Activated T-helper 1 cell treated with anti-CD3 and anti-CD28 coated beads, Interleukin-12 subunit alpha, Interleukin-12 subunit beta, Interleukin-2, Interleukin-4 antibody, amounts not matched to agents 30 ng/mL and 10 ng/mL and 1 ng/mL, durations not matched to agents 14 hours and 24 hours and 36 hours (primary cell): ENCODE measurements at regions not wholly inside any gene's neighbourhood (a gene's known extent, or its start where the extent isn't known, plus 50 kb on each side); places are given as distances from the start of the nearest gene placed in this dataset.

Experiments used
- DNase-seq: peaks from one replicate; pipeline ENCODE4 v3.0.0; 2021; ENCODE audit warnings: low spot score
- H3K27ac Mint-ChIP-seq: one replicate; pipeline ENCODE4 v1.8.0; 2021; ENCODE audit warnings: mild to moderate bottlenecking, mixed read lengths
- H3K27me3 Mint-ChIP-seq: one replicate; pipeline ENCODE4 v1.8.0; 2022; ENCODE audit warnings: mild to moderate bottlenecking, moderate library complexity, mixed read lengths; ENCODE audit not compliant: insufficient read depth
- H3K36me3 Mint-ChIP-seq: one replicate; pipeline ENCODE4 v1.8.0; 2021; ENCODE audit warnings: low read depth, mixed read lengths
- H3K4me1 Mint-ChIP-seq: one replicate; pipeline ENCODE4 v1.8.0; 2021; ENCODE audit warnings: low read depth, mixed read lengths
- H3K4me3 Mint-ChIP-seq: one replicate; pipeline ENCODE4 v1.8.0; 2021; ENCODE audit warnings: mild to moderate bottlenecking, moderate library complexity, mixed read lengths
- H3K9me3 Mint-ChIP-seq: one replicate; pipeline ENCODE4 v1.8.0; 2021; ENCODE audit warnings: mixed read lengths
- intact Hi-C: fragments of 100-400 bp; cut with micrococcal nuclease; formaldehyde crosslinking; loops from one replicate; pipeline ENCODE4 v1.15.1; 2024

GRCh38 chr19:30276011-30276882, 95.9 kb upstream of the ZNF536 start:
- Mint-ChIP-seq H3K4me1 (no peaks in the 10 kb centered on the region), H3K27me3 (no peaks in the 10 kb centered on the region), H3K36me3 (no peaks in the 10 kb centered on the region), H3K27ac (no peak overlapping the region), H3K9me3 (no peaks in the 10 kb centered on the region), H3K4me3 (no peak overlapping the region)
- intact Hi-C loops: no loop called here
- DNase-seq: no peak

DNA sequence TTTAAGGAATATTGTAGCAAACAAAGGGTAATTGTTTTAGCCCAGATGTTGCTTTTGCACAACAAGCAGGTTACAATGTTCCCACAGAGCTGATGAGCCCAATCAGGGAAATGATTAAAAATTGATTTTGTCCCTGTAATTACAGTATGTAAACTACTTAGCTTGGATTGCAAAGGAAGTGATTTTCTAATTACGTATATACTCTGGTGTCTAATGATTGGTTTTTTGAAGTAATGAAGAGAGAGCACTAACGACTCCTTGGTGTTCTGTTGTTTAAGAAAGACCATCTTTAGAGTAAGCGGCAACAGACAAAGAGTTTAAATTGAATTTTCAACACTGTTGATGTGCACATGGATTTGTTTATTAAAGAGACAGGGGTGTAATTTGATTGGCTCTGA, 95.3 kb upstream of the ZNF536 start:
- H3K27me3 Mint-ChIP-seq: no peaks in the 10 kb centered on the region

GRCh38 chr19:30277941-30278881, 94.0 kb upstream of the ZNF536 start:
- H3K9me3 Mint-ChIP-seq: no peaks in the 10 kb centered on the region
- peaks cover 5% of the 10 kb centered on the region for H3K27me3 Mint-ChIP-seq
- intact Hi-C loops: no loop called here
- no peaks in the 10 kb centered on the region for H3K4me1 Mint-ChIP-seq
- DNase-seq: no peak
- no peak overlapping the region for H3K27ac Mint-ChIP-seq
- no peak overlapping the region for H3K4me3 Mint-ChIP-seq
- no peaks in the 10 kb centered on the region for H3K36me3 Mint-ChIP-seq

More for the DNA sequence above, 95.3 kb upstream of the ZNF536 start:
- H3K4me1 Mint-ChIP-seq: no peaks in the 10 kb centered on the region
- no peak overlapping the region for H3K27ac Mint-ChIP-seq
- no peak overlapping the region for H3K4me3 Mint-ChIP-seq
- H3K9me3 Mint-ChIP-seq: no peaks in the 10 kb centered on the region
- intact Hi-C loops: no loop called here
- DNase-seq: no peak
- no peaks in the 10 kb centered on the region for H3K36me3 Mint-ChIP-seq

DNA sequence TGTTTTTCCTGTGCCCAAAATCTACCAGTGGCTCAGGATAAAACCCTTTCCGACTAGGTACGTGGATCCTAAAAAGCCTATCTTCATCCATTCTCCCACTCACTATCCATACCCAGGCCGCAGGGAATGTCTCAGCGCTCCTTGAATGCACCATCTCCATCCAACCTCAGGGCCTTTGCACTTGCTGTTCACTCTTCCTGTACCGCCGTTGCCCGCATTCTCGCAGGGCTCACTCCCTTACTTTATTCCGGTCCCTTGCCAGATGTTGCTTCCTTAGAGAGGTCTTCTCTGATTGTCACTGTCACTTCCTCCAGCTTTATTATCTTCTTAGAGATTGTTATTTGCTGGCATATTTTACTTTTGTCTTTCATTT, 93.3 kb upstream of the ZNF536 start:
- Mint-ChIP-seq H3K27me3 (peaks cover 5% of the 10 kb centered on the region), H3K27ac (no peak overlapping the region), H3K36me3 (no peaks in the 10 kb centered on the region), H3K4me3 (no peak overlapping the region), H3K9me3 (no peaks in the 10 kb centered on the region), H3K4me1 (no peaks in the 10 kb centered on the region)
- DNase-seq: no peak
- intact Hi-C loops: no loop called here

GRCh38 chr19:30280018-30280417, 92.2 kb upstream of the ZNF536 start:
- no peaks in the 10 kb centered on the region for H3K4me1 Mint-ChIP-seq
- no peaks in the 10 kb centered on the region for H3K36me3 Mint-ChIP-seq
- DNase-seq: no peak
- H3K27ac Mint-ChIP-seq: no peak overlapping the region
- intact Hi-C loops: no loop called here
- H3K27me3 Mint-ChIP-seq: peaks cover 5% of the 10 kb centered on the region
- H3K4me3 Mint-ChIP-seq: no peak overlapping the region
- no peaks in the 10 kb centered on the region for H3K9me3 Mint-ChIP-seq

DNA sequence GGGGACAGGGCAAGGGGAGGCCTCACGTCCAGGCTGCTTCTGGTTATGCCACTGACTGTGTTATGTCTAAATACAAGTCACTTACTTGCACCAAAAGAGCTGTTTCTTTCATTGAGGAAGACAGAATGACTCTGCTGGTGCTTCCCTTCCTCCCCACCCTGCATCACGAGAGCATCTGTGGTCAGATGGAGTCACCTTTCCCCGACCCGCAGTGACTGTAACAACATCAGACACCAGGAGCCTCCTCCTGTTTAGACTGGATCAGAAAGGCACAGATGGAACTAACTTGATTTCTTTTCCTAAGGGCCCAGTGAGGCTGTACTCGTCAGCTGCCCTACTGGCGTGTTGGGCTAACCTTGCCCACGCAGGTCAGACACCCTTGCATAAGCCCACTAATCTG, 90.3 kb upstream of the ZNF536 start:
- intact Hi-C loops: no loop called here
- no peak for DNase-seq
- H3K4me3 Mint-ChIP-seq: no peak overlapping the region
- H3K36me3 Mint-ChIP-seq: no peaks in the 10 kb centered on the region
- no peaks in the 10 kb centered on the region for H3K4me1 Mint-ChIP-seq
- H3K9me3 Mint-ChIP-seq: peaks cover 2% of the 10 kb centered on the region
- peaks cover 5% of the 10 kb centered on the region for H3K27me3 Mint-ChIP-seq
- H3K27ac Mint-ChIP-seq: no peak overlapping the region

- no peak overlapping the region for H3K4me3 Mint-ChIP-seq
- H3K27ac Mint-ChIP-seq: no peak overlapping the region
- H3K36me3 Mint-ChIP-seq: no peaks in the 10 kb centered on the region
- no peaks in the 10 kb centered on the region for H3K4me1 Mint-ChIP-seq
- H3K27me3 Mint-ChIP-seq: peaks cover 5% of the 10 kb centered on the region
- DNase-seq: no peak
- intact Hi-C loops: no loop called here
- H3K9me3 Mint-ChIP-seq: peaks cover 7% of the 10 kb centered on the region
These were observed 88.6 kb upstream of the ZNF536 start for GRCh38 chr19:30283556-30283955.

- no peak for DNase-seq
- intact Hi-C loops: no loop called here
- H3K27me3 Mint-ChIP-seq: peaks cover 5% of the 10 kb centered on the region
- H3K4me3 Mint-ChIP-seq: no peak overlapping the region
- peaks cover 7% of the 10 kb centered on the region for H3K9me3 Mint-ChIP-seq
- H3K36me3 Mint-ChIP-seq: no peaks in the 10 kb centered on the region
- H3K4me1 Mint-ChIP-seq: no peaks in the 10 kb centered on the region
- no peak overlapping the region for H3K27ac Mint-ChIP-seq
These were observed 88.0 kb upstream of the ZNF536 start for GRCh38 chr19:30284209-30284608.

DNA sequence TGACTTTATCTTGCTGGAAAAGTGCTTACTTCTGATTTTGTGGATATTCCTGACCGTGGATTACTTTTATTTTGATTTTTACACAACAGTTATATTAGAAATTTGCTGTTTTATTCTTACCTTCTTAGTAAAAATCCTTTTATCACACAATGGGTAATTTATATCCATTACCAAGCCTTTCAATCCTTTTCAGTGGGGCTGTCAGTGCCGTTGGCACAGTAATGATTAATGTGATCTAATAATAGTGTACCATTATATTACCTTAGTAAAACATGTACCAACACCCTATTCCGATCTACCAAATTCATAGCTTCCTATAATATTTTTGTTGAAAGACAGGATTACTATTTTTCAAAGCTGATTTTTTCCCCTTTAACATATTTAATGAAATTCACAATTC, 87.3 kb upstream of the ZNF536 start:
- no peak overlapping the region for H3K4me3 Mint-ChIP-seq
- no peak for DNase-seq
- no peaks in the 10 kb centered on the region for H3K36me3 Mint-ChIP-seq
- intact Hi-C loops: no loop called here
- no peaks in the 10 kb centered on the region for H3K4me1 Mint-ChIP-seq
- H3K27me3 Mint-ChIP-seq: peaks cover 5% of the 10 kb centered on the region
- no peak overlapping the region for H3K27ac Mint-ChIP-seq
- peaks cover 7% of the 10 kb centered on the region for H3K9me3 Mint-ChIP-seq

GRCh38 chr19:30286378-30286777, 85.8 kb upstream of the ZNF536 start:
- H3K27ac Mint-ChIP-seq: no peak overlapping the region
- H3K36me3 Mint-ChIP-seq: no peaks in the 10 kb centered on the region
- H3K9me3 Mint-ChIP-seq: peaks cover 7% of the 10 kb centered on the region
- intact Hi-C loops: no loop called here
- no peak overlapping the region for H3K4me3 Mint-ChIP-seq
- no peaks in the 10 kb centered on the region for H3K4me1 Mint-ChIP-seq
- DNase-seq: no peak
- peaks cover 5% of the 10 kb centered on the region for H3K27me3 Mint-ChIP-seq

DNA sequence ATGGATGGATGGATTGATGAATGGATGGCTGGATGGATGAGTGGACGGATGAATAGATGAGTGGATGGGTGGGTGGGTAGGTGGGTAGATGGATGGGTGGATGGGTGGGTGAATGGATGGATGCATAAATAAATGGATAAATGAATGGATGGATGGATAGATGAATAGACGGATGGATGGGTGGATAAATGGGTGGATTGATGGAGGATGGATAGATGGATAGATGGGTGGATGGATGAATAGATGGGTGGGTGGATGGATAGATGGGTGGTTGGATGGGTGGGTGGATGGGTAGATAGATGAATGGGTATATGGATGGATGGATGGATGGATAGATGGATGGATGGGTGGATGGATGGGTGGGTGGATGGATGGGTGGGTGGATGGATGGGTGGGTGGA, 84.9 kb upstream of the ZNF536 start:
- H3K36me3 Mint-ChIP-seq: no peaks in the 10 kb centered on the region
- intact Hi-C loops: no loop called here
- no peak for DNase-seq
- H3K9me3 Mint-ChIP-seq: peaks cover 7% of the 10 kb centered on the region
- no peaks in the 10 kb centered on the region for H3K4me1 Mint-ChIP-seq
- no peak overlapping the region for H3K27ac Mint-ChIP-seq
- peaks cover 5% of the 10 kb centered on the region for H3K27me3 Mint-ChIP-seq
- no peak overlapping the region for H3K4me3 Mint-ChIP-seq

GRCh38 chr19:30287973-30288372, 84.2 kb upstream of the ZNF536 start:
- H3K27me3 Mint-ChIP-seq: no peaks in the 10 kb centered on the region
- no peak for DNase-seq
- peaks cover 7% of the 10 kb centered on the region for H3K9me3 Mint-ChIP-seq
- no peak overlapping the region for H3K27ac Mint-ChIP-seq
- no peaks in the 10 kb centered on the region for H3K4me1 Mint-ChIP-seq
- H3K36me3 Mint-ChIP-seq: no peaks in the 10 kb centered on the region
- H3K4me3 Mint-ChIP-seq: no peak overlapping the region
- intact Hi-C loops: no loop called here

DNA sequence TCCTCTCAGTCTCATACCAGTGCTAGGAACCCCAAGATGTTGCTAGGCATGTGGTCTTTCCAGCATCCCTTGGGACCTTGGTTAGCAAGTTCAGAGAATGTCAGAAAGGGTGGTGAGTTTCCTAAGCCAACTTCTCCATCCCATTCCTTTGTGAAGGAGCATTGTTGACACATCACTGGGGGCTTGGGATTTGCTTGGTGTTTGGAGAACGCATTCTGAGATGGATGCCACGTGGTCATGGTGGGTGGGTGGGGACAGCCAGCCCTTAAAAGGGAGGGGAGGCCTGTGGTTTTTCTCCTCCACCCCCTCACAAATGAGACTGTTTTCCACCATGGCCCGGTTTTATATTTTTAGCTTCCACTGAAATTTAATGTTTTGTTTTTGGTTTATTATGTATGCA, 83.3 kb upstream of the ZNF536 start:
- intact Hi-C loops: no loop called here
- Mint-ChIP-seq H3K9me3 (peaks cover 7% of the 10 kb centered on the region), H3K27ac (no peak overlapping the region), H3K36me3 (no peaks in the 10 kb centered on the region), H3K4me3 (no peak overlapping the region), H3K4me1 (no peaks in the 10 kb centered on the region), H3K27me3 (no peaks in the 10 kb centered on the region)
- no peak for DNase-seq
